Epithelial cell of esophagus (primary cell): ENCODE measurements at regions not wholly inside any gene's neighbourhood (a gene's known extent, or its start where the extent isn't known, plus 50 kb on each side); places are given as distances from the start of the nearest gene placed in this dataset.

Source experiments
- DNase-seq: peaks from one replicate; pipeline ENCODE4 v3.0.0; 2010; ENCODE audit warnings: low read depth
- H3K4me3 ChIP-seq: 2 replicates; pipeline ENCODE4 v1.5.1; 2011; ENCODE audit warnings: mild to moderate bottlenecking, low read length, control low read depth
- CTCF ChIP-seq: IDR thresholded peaks from 2 replicates; pipeline ENCODE4 v1.5.1; 2011; ENCODE audit warnings: low read depth, mild to moderate bottlenecking, low read length, control low read depth, inconsistent platforms; ENCODE audit not compliant: insufficient read depth; ENCODE audit errors: missing control alignments

GRCh38 chrX:23603501-23603900 lies 63.8 kb upstream of the PRDX4 start:
- TF ChIP-seq CTCF, result no peak
- H3K4me3 ChIP-seq, result no peak overlapping the region
- no peak for DNase-seq

DNA sequence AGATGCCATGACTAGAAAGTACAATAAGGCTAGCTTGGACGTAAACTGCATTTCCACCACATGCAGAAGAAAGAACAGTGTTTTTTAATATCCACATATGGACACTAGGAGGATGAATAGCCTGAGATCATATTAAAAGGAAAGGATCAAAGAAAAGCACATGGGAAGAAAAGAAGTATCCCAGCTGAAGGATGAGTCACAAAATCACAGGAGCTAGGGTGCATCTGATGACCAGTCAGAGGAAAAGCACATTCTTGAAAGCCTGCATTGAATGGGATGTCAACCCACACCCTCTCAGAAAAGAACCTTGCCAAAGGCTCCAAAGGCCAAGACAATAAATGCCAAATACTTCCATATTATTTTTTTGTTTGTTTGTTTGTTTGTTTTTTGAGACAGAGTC lies 56.8 kb upstream of the PRDX4 start:
- peak; percentile 6 for DNase-seq
- TF ChIP-seq CTCF, result no peak
- H3K4me3 ChIP-seq, result no peak overlapping the region

DNA sequence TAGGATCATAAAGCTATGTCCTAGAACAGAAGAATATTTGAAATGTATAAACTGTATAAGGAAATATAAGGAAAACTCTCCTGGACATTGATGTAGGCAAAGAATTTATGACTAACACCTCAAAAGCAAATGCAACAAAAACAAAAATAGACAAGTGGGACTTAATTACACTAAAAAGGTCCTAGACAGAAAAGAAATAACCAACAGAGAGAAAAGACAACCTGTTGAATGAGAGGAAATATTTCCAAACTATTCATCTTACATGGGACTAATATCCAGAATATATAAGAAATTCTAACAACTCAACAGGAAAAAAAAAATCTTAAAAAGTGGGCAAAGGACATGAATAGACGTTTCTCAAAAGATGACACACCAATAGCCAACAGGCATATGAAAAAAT lies 54.4 kb upstream of the PRDX4 start:
- no peak for TF ChIP-seq CTCF
- H3K4me3 ChIP-seq, result no peak overlapping the region
- no peak for DNase-seq

DNA sequence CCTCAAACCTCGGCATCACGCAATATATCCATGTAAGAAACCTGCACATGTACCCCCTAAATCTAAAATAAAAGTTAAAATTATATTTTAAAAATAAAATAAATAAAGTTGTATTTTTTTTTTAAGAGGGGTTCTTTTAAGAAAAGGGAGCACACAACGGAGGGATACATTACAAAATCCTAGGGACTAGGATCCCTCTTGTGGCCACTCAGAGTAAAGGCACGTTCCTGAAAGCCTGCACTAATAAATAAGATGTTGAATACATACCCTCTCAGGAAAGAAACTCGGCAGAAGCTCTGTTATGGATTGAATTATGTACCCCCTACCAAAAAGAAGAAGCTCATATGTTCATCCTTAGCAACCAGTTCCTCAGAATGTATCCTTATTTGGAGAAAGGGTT lies 50.9 kb upstream of the PRDX4 start:
- peak; percentile 37 for DNase-seq
- no peak overlapping the region for H3K4me3 ChIP-seq
- TF ChIP-seq CTCF, result peak; percentile 59
